Activated naive CD4-positive, alpha-beta T cell treated with anti-CD3 and anti-CD28 coated beads, Interleukin-2, amount 10 ng/mL, durations not matched to agents 7 days and 5 days (primary cell): ENCODE measurements at regions not wholly inside any gene's neighbourhood (a gene's known extent, or its start where the extent isn't known, plus 50 kb on each side); places are given as distances from the start of the nearest gene placed in this dataset.

Experiments used
- CTCF ChIA-PET: fragments of 350-600 bp; sonication (Branson Sonifier 250); formaldehyde crosslinking; loops from one replicate; lab custom pipeline; 2021; ENCODE audit warnings: antibody characterized with exemption; lab: Charles Lee
- DNase-seq: peaks from one replicate; pipeline ENCODE4 v3.0.0-alpha.2; 2020
- H3K27ac Mint-ChIP-seq: one replicate; pipeline ENCODE4 v1.8.0; 2021; ENCODE audit warnings: mild to moderate bottlenecking, moderate library complexity, mixed read lengths
- H3K27me3 Mint-ChIP-seq: one replicate; pipeline ENCODE4 v1.8.0; 2021; ENCODE audit warnings: mild to moderate bottlenecking, mixed read lengths
- H3K36me3 Mint-ChIP-seq: one replicate; pipeline ENCODE4 v1.8.0; 2021; ENCODE audit warnings: mixed read lengths
- H3K4me1 Mint-ChIP-seq: one replicate; pipeline ENCODE4 v1.8.0; 2021; ENCODE audit warnings: mixed read lengths
- H3K4me3 Mint-ChIP-seq: one replicate; pipeline ENCODE4 v1.8.0; 2021; ENCODE audit warnings: mild to moderate bottlenecking, moderate library complexity, mixed read lengths
- H3K9me3 Mint-ChIP-seq: one replicate; pipeline ENCODE4 v1.8.0; 2021; ENCODE audit warnings: mixed read lengths

DNA sequence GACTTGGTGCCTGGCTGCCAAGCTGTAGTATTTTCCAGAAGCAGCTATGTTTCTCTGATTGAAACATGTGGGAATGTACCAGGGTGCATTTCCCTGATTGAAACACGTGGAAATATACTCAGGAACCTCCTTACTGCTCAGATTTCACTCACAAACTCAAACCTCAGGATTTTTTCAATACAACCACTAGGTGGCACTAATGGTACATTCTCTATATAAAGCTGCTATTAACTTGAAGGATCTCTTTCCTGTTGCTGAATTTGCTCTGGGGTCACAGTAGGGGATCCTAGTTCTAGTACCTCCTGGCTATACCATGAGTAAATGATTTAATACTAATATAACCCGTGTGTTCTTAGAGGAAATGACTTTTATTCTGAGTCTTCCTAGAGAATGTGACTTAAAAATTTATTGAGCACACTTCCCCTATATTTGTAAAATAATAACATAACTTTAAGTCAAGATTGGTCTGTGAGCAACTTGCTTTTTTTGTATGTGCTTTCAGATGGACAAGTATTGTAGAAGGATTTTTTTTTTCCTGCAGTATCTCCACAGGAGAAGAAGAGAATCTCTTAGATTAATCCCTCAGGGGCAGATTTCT is 173.8 kb upstream of the MIS18BP1 start:
- CTCF ChIA-PET, result no interaction called here
- DNase-seq, result no peak
- Mint-ChIP-seq H3K27ac (no peak overlapping the region), H3K27me3 (no peaks in the 10 kb centered on the region), H3K4me3 (no peak overlapping the region), H3K4me1 (no peaks in the 10 kb centered on the region), H3K9me3 (no peaks in the 10 kb centered on the region), H3K36me3 (no peaks in the 10 kb centered on the region)

- DNase-seq, result no peak
- Mint-ChIP-seq H3K9me3 (no peaks in the 10 kb centered on the region), H3K27ac (no peak overlapping the region), H3K36me3 (no peaks in the 10 kb centered on the region), H3K27me3 (no peaks in the 10 kb centered on the region), H3K4me3 (no peak overlapping the region), H3K4me1 (no peaks in the 10 kb centered on the region)
- CTCF ChIA-PET, result no interaction called here
These were observed 153.9 kb upstream of the MIS18BP1 start for GRCh38 chr14:45406942-45407341.

DNA sequence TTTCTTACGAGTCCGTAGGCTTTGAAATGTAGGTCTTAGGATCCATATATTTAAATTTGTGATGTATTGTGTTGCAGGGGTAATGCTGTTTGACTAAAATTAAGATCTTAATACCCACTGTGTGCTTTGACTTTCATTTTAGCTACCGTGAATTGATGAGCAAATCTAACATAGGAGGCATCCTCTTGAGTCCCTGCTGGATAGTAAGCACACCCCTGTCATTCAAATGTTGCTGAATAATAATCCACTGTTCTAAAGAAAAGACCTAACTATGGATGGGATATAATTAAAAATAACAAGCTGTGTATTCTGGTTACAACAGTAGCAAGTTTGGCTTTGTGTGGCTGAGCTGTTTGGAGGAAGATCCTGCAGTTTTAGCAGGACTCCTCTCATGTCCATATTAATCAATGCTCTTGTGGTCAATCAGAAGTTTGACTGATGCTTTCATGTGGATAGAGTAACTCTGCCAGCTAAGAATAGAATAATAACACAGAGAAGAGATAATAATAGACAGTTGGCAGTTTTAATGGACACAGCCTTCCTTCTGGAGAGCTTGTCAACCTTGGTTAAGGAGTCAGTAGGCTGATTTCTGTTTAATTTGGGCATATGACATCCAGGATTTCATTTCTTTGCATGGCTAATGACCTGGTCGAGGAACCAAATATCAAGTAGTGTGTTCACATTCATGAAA is 148.1 kb upstream of the MIS18BP1 start:
- H3K27me3 Mint-ChIP-seq, result no peaks in the 10 kb centered on the region

GRCh38 chr14:45400509-45400908 is 147.5 kb upstream of the MIS18BP1 start:
- DNase-seq, result no peak
- Mint-ChIP-seq H3K4me1 (no peaks in the 10 kb centered on the region), H3K27me3 (no peaks in the 10 kb centered on the region), H3K9me3 (peaks cover under 1% of the 10 kb centered on the region), H3K4me3 (no peak overlapping the region), H3K27ac (no peak overlapping the region), H3K36me3 (no peaks in the 10 kb centered on the region)
- CTCF ChIA-PET, result no interaction called here

More for the DNA sequence above, 148.1 kb upstream of the MIS18BP1 start:
- Mint-ChIP-seq H3K36me3 (no peaks in the 10 kb centered on the region), H3K27ac (no peak overlapping the region), H3K9me3 (no peaks in the 10 kb centered on the region), H3K4me3 (no peak overlapping the region), H3K4me1 (no peaks in the 10 kb centered on the region)
- no peak for DNase-seq
- CTCF ChIA-PET, result no interaction called here

GRCh38 chr14:45381091-45381490 is 128.1 kb upstream of the MIS18BP1 start:
- Mint-ChIP-seq H3K9me3 (no peaks in the 10 kb centered on the region), H3K4me3 (no peak overlapping the region), H3K36me3 (no peaks in the 10 kb centered on the region), H3K27me3 (no peaks in the 10 kb centered on the region), H3K4me1 (no peaks in the 10 kb centered on the region), H3K27ac (no peak overlapping the region)
- CTCF ChIA-PET, result no interaction called here
- no peak for DNase-seq

DNA sequence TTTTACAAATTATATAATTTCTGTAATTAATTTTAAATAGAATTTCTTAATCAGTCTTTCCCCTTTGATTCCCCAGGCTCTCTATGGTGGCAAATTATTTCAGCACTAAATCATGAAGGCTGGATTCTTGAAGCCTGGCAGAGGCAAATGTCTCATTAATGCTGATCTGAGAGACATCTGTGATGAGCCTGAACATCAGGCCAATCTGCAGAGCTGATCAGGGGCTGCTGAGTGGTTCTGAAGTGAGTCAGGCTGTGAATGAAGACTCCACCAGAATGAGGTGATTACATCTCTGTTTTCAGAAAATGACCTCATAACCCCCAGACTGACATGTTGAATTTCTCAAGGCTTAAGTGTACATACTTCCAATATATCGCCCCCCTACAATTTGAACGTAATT is 124.2 kb upstream of the MIS18BP1 start:
- CTCF ChIA-PET, result interaction anchor here (0.7 kb wide), 1 partner anchor 572 kb away, joined by 3 read pairs; no protein-coding TSS in a partner anchor
- Mint-ChIP-seq H3K9me3 (no peaks in the 10 kb centered on the region), H3K27me3 (no peaks in the 10 kb centered on the region), H3K4me3 (no peak overlapping the region), H3K36me3 (no peaks in the 10 kb centered on the region), H3K4me1 (no peaks in the 10 kb centered on the region), H3K27ac (no peak overlapping the region)
- no peak for DNase-seq

GRCh38 chr14:45373877-45374276 is 120.9 kb upstream of the MIS18BP1 start:
- Mint-ChIP-seq H3K9me3 (no peaks in the 10 kb centered on the region), H3K27ac (no peak overlapping the region), H3K36me3 (no peaks in the 10 kb centered on the region), H3K4me1 (no peaks in the 10 kb centered on the region), H3K4me3 (no peak overlapping the region), H3K27me3 (no peaks in the 10 kb centered on the region)
- DNase-seq, result no peak
- CTCF ChIA-PET, result no interaction called here

DNA sequence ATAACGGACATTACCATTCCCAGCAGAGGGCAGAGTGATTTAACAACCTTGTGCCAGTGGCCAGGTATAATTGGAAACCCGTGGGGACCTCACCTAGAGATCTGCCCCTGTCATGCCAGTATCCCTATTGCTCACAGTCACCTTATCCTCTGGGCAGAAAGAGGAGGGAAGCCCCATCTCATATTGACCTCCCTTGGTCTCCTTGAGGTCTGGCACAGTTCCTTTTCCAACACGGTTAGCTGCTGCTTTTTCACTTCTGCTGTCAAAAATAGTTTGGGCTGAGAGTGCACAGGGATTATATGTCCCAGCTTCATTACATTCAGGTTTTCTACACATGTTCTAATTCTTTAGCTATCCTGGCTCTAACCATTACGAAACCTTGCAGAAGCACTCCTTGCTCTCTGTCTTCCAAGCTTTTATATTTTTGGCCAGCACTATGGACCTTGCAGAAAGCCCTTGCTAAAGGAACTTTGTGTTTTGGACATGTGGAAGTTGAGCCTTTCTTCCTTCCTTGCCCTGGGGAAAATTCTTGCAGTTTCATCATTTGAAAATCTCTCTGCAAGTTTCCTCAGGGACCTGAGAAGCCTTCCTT is 111.7 kb upstream of the MIS18BP1 start:
- CTCF ChIA-PET, result no interaction called here
- H3K4me1 Mint-ChIP-seq, result no peaks in the 10 kb centered on the region
- H3K36me3 Mint-ChIP-seq, result no peaks in the 10 kb centered on the region
- DNase-seq, result no peak
- no peaks in the 10 kb centered on the region for H3K9me3 Mint-ChIP-seq
- H3K27me3 Mint-ChIP-seq, result no peaks in the 10 kb centered on the region
- H3K27ac Mint-ChIP-seq, result no peak overlapping the region
- H3K4me3 Mint-ChIP-seq, result no peak overlapping the region

DNA sequence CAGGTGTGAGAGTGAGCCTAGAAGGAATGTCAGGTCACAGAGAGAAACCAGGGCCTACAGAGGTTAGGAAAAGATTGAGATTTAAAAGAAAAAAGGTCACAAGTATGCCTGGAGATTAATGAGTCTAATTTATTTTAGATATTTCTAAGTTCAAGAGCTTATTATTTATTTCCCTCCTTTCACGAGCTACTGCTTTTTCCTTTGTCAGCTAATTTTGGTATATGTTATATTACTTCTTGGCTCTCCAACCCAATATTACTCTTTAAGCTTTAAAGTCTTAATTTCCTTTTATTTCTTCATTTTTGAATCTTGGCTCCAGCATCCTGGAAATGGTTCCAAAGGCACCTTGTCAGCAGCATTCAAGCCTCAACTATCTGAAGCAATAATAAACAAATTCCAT is 109.5 kb upstream of the MIS18BP1 start:
- H3K27me3 Mint-ChIP-seq, result no peaks in the 10 kb centered on the region
- H3K27ac Mint-ChIP-seq, result no peak overlapping the region
- H3K4me3 Mint-ChIP-seq, result no peak overlapping the region
- no peaks in the 10 kb centered on the region for H3K4me1 Mint-ChIP-seq
- CTCF ChIA-PET, result interaction anchor here (0.7 kb wide), 1 partner anchor 14 kb away, joined by 3 read pairs; no protein-coding TSS in a partner anchor
- no peaks in the 10 kb centered on the region for H3K36me3 Mint-ChIP-seq
- H3K9me3 Mint-ChIP-seq, result no peaks in the 10 kb centered on the region
- no peak for DNase-seq

- H3K4me1 Mint-ChIP-seq, result no peaks in the 10 kb centered on the region
- H3K27me3 Mint-ChIP-seq, result no peaks in the 10 kb centered on the region
- no peaks in the 10 kb centered on the region for H3K9me3 Mint-ChIP-seq
- H3K36me3 Mint-ChIP-seq, result no peaks in the 10 kb centered on the region
- CTCF ChIA-PET, result no interaction called here
- DNase-seq, result no peak
- H3K27ac Mint-ChIP-seq, result no peak overlapping the region
- H3K4me3 Mint-ChIP-seq, result no peak overlapping the region
These were observed 108.7 kb upstream of the MIS18BP1 start for GRCh38 chr14:45361727-45362126.

DNA sequence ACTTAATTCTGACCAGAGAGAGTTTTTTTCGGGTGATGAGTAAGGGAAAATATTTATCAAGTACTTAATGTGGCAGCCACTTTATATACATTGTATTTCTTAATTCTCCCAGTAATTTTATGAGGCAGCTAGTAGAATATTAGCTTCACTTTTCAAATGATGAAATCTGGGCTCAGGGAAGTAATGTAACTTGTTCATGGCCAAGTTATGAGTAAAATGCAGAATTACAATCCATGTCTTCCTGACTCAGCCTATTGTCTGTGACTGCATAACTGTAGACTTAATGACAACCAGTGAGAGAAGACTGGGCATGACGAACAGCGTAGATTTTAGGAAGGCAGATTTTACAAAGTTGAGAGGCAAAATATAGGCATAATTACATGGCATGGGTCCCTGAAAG is 106.7 kb upstream of the MIS18BP1 start:
- no peaks in the 10 kb centered on the region for H3K36me3 Mint-ChIP-seq
- no peaks in the 10 kb centered on the region for H3K9me3 Mint-ChIP-seq
- CTCF ChIA-PET, result no interaction called here
- no peak for DNase-seq
- no peaks in the 10 kb centered on the region for H3K27me3 Mint-ChIP-seq
- no peak overlapping the region for H3K4me3 Mint-ChIP-seq
- no peak overlapping the region for H3K27ac Mint-ChIP-seq
- no peaks in the 10 kb centered on the region for H3K4me1 Mint-ChIP-seq

DNA sequence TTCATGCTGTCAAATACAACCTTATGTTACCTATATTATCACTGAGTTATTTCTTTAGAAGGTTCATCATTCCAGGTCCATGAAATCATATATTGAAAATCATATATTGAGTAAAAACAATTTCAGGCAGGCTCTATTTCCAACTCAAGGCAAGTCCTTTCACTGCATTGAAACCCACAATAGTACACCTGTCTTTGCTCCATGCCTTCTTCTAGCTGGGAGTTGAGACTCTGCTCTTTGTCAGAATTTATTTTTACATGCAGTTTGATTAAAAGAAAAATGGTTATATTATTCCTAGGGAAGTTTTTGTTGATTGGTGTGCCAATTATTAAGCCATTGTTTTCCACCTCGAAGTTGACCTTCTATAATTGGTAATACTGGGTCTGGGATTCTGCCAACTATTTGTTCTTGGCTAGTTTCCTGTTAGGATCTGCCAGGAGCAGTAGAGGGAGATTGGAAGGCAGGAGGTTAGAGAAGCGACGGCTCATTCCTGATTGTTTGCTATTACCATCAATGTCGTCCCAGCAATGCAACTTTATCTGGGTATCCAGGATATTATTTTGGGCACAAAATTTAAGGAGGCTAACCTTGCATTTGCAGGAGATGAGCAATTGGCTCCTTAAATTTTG is 79.5 kb upstream of the MIS18BP1 start:
- no peaks in the 10 kb centered on the region for H3K27me3 Mint-ChIP-seq
- H3K36me3 Mint-ChIP-seq, result no peaks in the 10 kb centered on the region
- CTCF ChIA-PET, result no interaction called here
- H3K4me1 Mint-ChIP-seq, result no peaks in the 10 kb centered on the region
- no peak for DNase-seq
- no peak overlapping the region for H3K4me3 Mint-ChIP-seq
- H3K9me3 Mint-ChIP-seq, result peaks cover 9% of the 10 kb centered on the region
- no peak overlapping the region for H3K27ac Mint-ChIP-seq

DNA sequence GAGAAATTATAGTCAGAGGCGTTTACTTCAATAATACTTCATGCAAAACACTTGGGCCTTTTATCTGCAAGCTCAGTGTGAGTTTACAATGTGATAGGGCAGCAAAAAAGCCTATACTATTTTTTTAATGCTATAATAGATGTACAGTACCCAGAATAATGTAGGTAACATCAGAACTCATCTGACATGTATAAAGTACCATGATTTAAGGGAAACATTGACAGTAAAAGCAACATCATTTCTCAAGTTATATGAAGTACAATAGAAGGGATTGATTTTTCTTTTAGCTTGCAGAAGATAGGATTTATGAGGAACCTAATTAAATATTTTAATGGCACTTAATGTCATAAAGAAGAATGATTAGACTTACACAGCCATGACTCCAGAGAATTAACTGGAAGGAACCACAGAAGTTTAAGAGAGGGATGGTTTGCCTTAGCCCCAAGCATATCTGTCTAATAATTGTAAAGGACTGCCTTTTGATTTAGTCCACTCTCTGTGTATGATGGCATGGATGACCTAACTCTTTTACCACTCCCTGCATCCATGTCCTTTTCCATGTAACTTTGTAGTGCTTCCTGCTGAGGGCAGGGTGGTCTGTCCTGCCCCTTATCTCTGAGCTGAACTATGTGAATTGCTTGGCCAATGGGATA is 55.9 kb upstream of the MIS18BP1 start:
- Mint-ChIP-seq H3K27ac (no peak overlapping the region), H3K9me3 (peaks cover 6% of the 10 kb centered on the region), H3K4me3 (no peak overlapping the region), H3K27me3 (no peaks in the 10 kb centered on the region), H3K4me1 (no peaks in the 10 kb centered on the region), H3K36me3 (no peaks in the 10 kb centered on the region)
- DNase-seq, result no peak
- CTCF ChIA-PET, result no interaction called here
